H1 (cell line): ENCODE measurements at regions not wholly inside any gene's neighbourhood (a gene's known extent, or its start where the extent isn't known, plus 50 kb on each side); places are given as distances from the start of the nearest gene placed in this dataset.

Source experiments
- CTCF ChIA-PET: fragments of 300-600 bp; sonication (Branson Sonifier 250); formaldehyde crosslinking; loops from one replicate; lab custom pipeline; 2021; ENCODE audit not compliant: partially characterized antibody; lab: Charles Lee
- POLR2A ChIA-PET: fragments of 300-600 bp; sonication (Branson Sonifier 250); formaldehyde crosslinking; loops from one replicate; lab custom pipeline; 2021; ENCODE audit warnings: inconsistent platforms; ENCODE audit not compliant: partially characterized antibody; lab: Charles Lee
- DNase-seq, 2 experiments: peaks; one replicate each; pipeline versions ENCODE4 v3.0.0 to v3.0.0-alpha.2; 2010 to 2022; ENCODE audit warnings: low spot score in 2 of 2, low read depth in 1 of 2, mixed read lengths in 1 of 2
- FAIRE-seq: peaks from 2 replicates; lab custom pipeline; 2011; peaks lifted over from hg19 to GRCh38; lab: Jason Lieb, UNC
- H2AFZ ChIP-seq: 2 replicates; pipeline ENCODE4 v1.8.1; 2012; ENCODE audit warnings: low read length, inconsistent platforms
- H2AK5ac ChIP-seq: 2 replicates; pipeline ENCODE4 v1.6.1; 2013; ENCODE audit warnings: low read depth, low read length
- H2BK120ac ChIP-seq: replicated peaks from 2 replicates; pipeline ENCODE3; 2013; ENCODE audit warnings: low read depth, low read length, inconsistent platforms
- H2BK12ac ChIP-seq: 2 replicates; pipeline ENCODE4 v1.6.1; 2013; ENCODE audit warnings: low read depth, low read length
- H2BK15ac ChIP-seq: 2 replicates; pipeline ENCODE4 v1.6.1; 2013; ENCODE audit warnings: low read length
- H2BK20ac ChIP-seq: 2 replicates; pipeline ENCODE4 v1.6.1; 2013; ENCODE audit warnings: low read length
- H2BK5ac ChIP-seq: 2 replicates; pipeline ENCODE4 v1.6.1; 2013; ENCODE audit warnings: low read depth, low read length
- H3K14ac ChIP-seq: 2 replicates; pipeline ENCODE4 v1.6.1; 2013; ENCODE audit warnings: inconsistent platforms; ENCODE audit not compliant: insufficient read length
- H3K18ac ChIP-seq: 2 replicates; pipeline ENCODE4 v1.6.1; 2013; ENCODE audit warnings: low read length; ENCODE audit errors: extremely low read depth
- H3K23ac ChIP-seq: 2 replicates; pipeline ENCODE4 v1.6.1; 2013; ENCODE audit warnings: inconsistent platforms; ENCODE audit not compliant: insufficient read length
- H3K23me2 ChIP-seq: 2 replicates; pipeline ENCODE4 v1.6.1; 2013; ENCODE audit warnings: low read depth, low read length
- H3K27ac ChIP-seq: 2 replicates; pipeline ENCODE4 v1.6.1; 2011; ENCODE audit warnings: low read depth, low read length, inconsistent platforms
- H3K27me3 ChIP-seq, 4 experiments: replicated peaks in 1 of 4; 1 replicate in 1 of 4; 2 replicates in 3 of 4; pipeline versions ENCODE4 v1.6.1 to v1.8.1; 2011 to 2013; ENCODE audit warnings: low read length in 3 of 4, mild to moderate bottlenecking in 3 of 4, inconsistent platforms in 2 of 4, mixed read lengths in 2 of 4, moderate library complexity in 1 of 4; ENCODE audit not compliant: control insufficient read depth in 3 of 4, insufficient read depth in 3 of 4; ENCODE audit errors: extremely low read depth in 1 of 4
- H3K36me3 ChIP-seq, 4 experiments: 2 replicates each; pipeline versions ENCODE4 v1.6.1 to v1.8.1; 2011 to 2013; ENCODE audit warnings: mild to moderate bottlenecking in 4 of 4, low read length in 3 of 4, moderate library complexity in 2 of 4, control low read depth in 1 of 4, inconsistent platforms in 1 of 4; ENCODE audit not compliant: insufficient read depth in 4 of 4, control insufficient read depth in 2 of 4
- H3K4ac ChIP-seq: replicated peaks from 2 replicates; pipeline ENCODE3; 2013; ENCODE audit warnings: low read length, low read depth, mixed read lengths, inconsistent platforms; ENCODE audit not compliant: insufficient read length
- H3K4me1 ChIP-seq, 4 experiments: replicated peaks in 1 of 4; 1 replicate in 1 of 4; 2 replicates in 3 of 4; pipeline versions ENCODE4 v1.6.1 to v1.8.1; 2011 to 2013; ENCODE audit warnings: low read length in 3 of 4, inconsistent platforms in 2 of 4, mixed read lengths in 1 of 4; ENCODE audit not compliant: insufficient read depth in 4 of 4, control insufficient read depth in 3 of 4
- H3K4me2 ChIP-seq, 2 experiments: 2 replicates each; pipeline versions ENCODE4 v1.6.1 to v1.8.1; 2011 to 2013; ENCODE audit warnings: low read depth in 2 of 2, low read length in 2 of 2, control low read depth in 1 of 2, inconsistent platforms in 1 of 2, mild to moderate bottlenecking in 1 of 2; ENCODE audit not compliant: insufficient read depth in 1 of 2
- H3K4me3 ChIP-seq, 4 experiments: fragments of 200-600, 300-600 bp in 1 of 4; sonication (generic), shearing (Covaris generic), sonication (Bioruptor Twin) in 1 of 4; 2 replicates each; pipeline versions ENCODE4 v1.5.1 to v1.8.1; 2011 to 2016; ENCODE audit warnings: low read length in 4 of 4, low read depth in 3 of 4, control low read depth in 2 of 4, inconsistent platforms in 2 of 4, mild to moderate bottlenecking in 2 of 4, mixed read lengths in 1 of 4, moderate library complexity in 1 of 4; ENCODE audit not compliant: insufficient read depth in 2 of 4; ENCODE audit errors: extremely low read depth in 1 of 4
- H3K56ac ChIP-seq: replicated peaks from 2 replicates; pipeline ENCODE3; 2013; ENCODE audit warnings: low read depth, mild to moderate bottlenecking, mixed read lengths, low read length, inconsistent platforms; ENCODE audit not compliant: insufficient read length
- H3K79me1 ChIP-seq: 2 replicates; pipeline ENCODE4 v1.6.1; 2013; ENCODE audit warnings: low read depth, low read length, control low read depth
- H3K79me2 ChIP-seq, 2 experiments: 2 replicates each; pipeline versions ENCODE4 v1.6.1 to v1.8.1; 2012 to 2013; ENCODE audit warnings: low read length in 2 of 2, mild to moderate bottlenecking in 2 of 2, inconsistent platforms in 1 of 2; ENCODE audit not compliant: insufficient read depth in 2 of 2, control insufficient read depth in 1 of 2
- H3K9ac ChIP-seq, 4 experiments: replicated peaks in 1 of 4; 1 replicate in 1 of 4; 2 replicates in 3 of 4; pipeline versions ENCODE4 v1.6.1 to v1.8.1; 2011 to 2013; ENCODE audit warnings: low read depth in 3 of 4, low read length in 3 of 4, control low read depth in 2 of 4, mild to moderate bottlenecking in 2 of 4, moderate library complexity in 2 of 4, inconsistent platforms in 1 of 4; ENCODE audit errors: extremely low read depth in 1 of 4
- H3K9me3 ChIP-seq, 2 experiments: 2 replicates each; pipeline versions ENCODE4 v1.6.1 to v1.8.1; 2012 to 2013; ENCODE audit warnings: mild to moderate bottlenecking in 2 of 2, moderate library complexity in 2 of 2, control low read depth in 1 of 2, inconsistent platforms in 1 of 2, low read depth in 1 of 2, low read length in 1 of 2, mixed read lengths in 1 of 2; ENCODE audit not compliant: insufficient read depth in 2 of 2
- H4K20me1 ChIP-seq, 2 experiments: replicated peaks in 1 of 2; 2 replicates each; pipeline versions ENCODE3 to v1.8.1; 2011 to 2013; ENCODE audit warnings: inconsistent platforms in 2 of 2, low read length in 2 of 2, mild to moderate bottlenecking in 1 of 2; ENCODE audit not compliant: insufficient read depth in 2 of 2, control insufficient read depth in 1 of 2
- H4K5ac ChIP-seq: 2 replicates; pipeline ENCODE4 v1.6.1; 2013; ENCODE audit warnings: low read length, low read depth, mixed read lengths, inconsistent platforms; ENCODE audit not compliant: insufficient read length
- H4K8ac ChIP-seq: 2 replicates; pipeline ENCODE4 v1.8.0; 2013; ENCODE audit warnings: mild to moderate bottlenecking, moderate library complexity, low read length, inconsistent platforms; ENCODE audit not compliant: insufficient read depth; ENCODE audit errors: extremely low read depth
- H4K91ac ChIP-seq: replicated peaks from 2 replicates; pipeline ENCODE3; 2013; ENCODE audit warnings: low read length, mixed read lengths, inconsistent platforms; ENCODE audit not compliant: insufficient read length
- BRCA1 ChIP-seq: IDR thresholded peaks from 2 replicates; pipeline ENCODE4 v1.6.1; 2012; ENCODE audit warnings: low read depth, low read length, improper control_type of control experiment
- JUN ChIP-seq: IDR thresholded peaks from 2 replicates; pipeline ENCODE4 v1.6.1; 2011; ENCODE audit warnings: low read depth, mild to moderate bottlenecking, improper control_type of control experiment, low read length
- JUND ChIP-seq: IDR thresholded peaks from 2 replicates; pipeline ENCODE4 v1.6.1; 2011; ENCODE audit warnings: mild to moderate bottlenecking, improper control_type of control experiment, low read length
- KDM5A ChIP-seq: fragments of 200-600 bp; IDR thresholded peaks from 2 replicates; pipeline ENCODE4 v1.7.1; 2012; ENCODE audit warnings: mild to moderate bottlenecking, low read length, inconsistent platforms, mixed read lengths
- RBBP5 ChIP-seq: IDR thresholded peaks from 2 replicates; pipeline ENCODE4 v1.7.1; 2012; ENCODE audit warnings: low read depth, mild to moderate bottlenecking, inconsistent platforms, low read length, moderate library complexity, borderline replicate concordance
- RNF2 ChIP-seq: fragments of 200-900, 300-1000 bp; sonication (generic); IDR thresholded peaks from 2 replicates; pipeline ENCODE4 v1.7.1; 2016; ENCODE audit warnings: borderline replicate concordance, low read depth, mild to moderate bottlenecking, antibody characterized with exemption, low read length; ENCODE audit not compliant: poor library complexity, severe bottlenecking; ENCODE audit errors: missing control alignments
- SAP30 ChIP-seq: fragments of 300-600 bp; sonication (generic); IDR thresholded peaks from 2 replicates; pipeline ENCODE4 v1.7.1; 2012; ENCODE audit warnings: low read length, moderate library complexity, mild to moderate bottlenecking, inconsistent platforms; ENCODE audit not compliant: insufficient read depth, insufficient replicate concordance
- TAF1 ChIP-seq: IDR thresholded peaks from 2 replicates; pipeline ENCODE4 v1.6.1; 2011; ENCODE audit warnings: mild to moderate bottlenecking, low read depth, low read length
- WGBS, 2 experiments: shearing (Covaris generic) in 1 of 2; methylation state at CpG; one replicate each; pipeline versions ENCODE4 v1.1.6 to v1.1.7; 2013 to 2015; ENCODE audit warnings: low lambda C conversion rate in 2 of 2, mixed read lengths in 2 of 2, inconsistent platforms in 1 of 2, low coverage in 1 of 2, missing lambda C conversion rate in 1 of 2; ENCODE audit not compliant: insufficient replicate concordance in 2 of 2, insufficient coverage in 1 of 2, insufficient read length in 1 of 2; ENCODE audit errors: extremely low coverage in 1 of 2, missing lambda C conversion rate in 1 of 2; 5-methylcytosine and 5-hydroxymethylcytosine counted together
- TF ChIP-seq, protein P1 (sequence below): IDR thresholded peaks from 2 replicates; pipeline ENCODE4 v1.6.1; 2012; ENCODE audit warnings: inconsistent platforms
- TF ChIP-seq, protein P2 (sequence below): IDR thresholded peaks from 2 replicates; pipeline ENCODE4 v1.6.1; 2012; ENCODE audit warnings: inconsistent platforms

DNA sequence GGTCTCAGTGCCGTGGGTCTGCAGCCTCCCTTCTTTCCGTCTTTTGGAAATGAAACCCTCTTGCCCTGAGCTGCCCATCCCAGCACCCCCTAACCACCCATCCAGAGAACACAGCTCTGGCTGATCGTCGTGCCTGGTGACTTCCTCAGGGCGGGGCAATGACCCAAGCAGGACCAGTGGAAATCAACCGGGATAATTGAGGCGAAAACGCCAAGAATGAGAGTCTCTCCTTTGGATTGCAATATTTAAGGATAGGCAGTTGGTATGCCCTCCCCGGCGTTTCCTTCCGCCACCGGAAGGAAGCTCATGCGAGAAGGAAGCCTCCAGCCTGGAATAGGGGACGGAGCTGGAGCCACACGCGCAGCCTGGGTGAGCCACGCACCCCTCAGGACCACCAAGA lies 73.7 kb upstream of the PFKP start:
- Histone ChIP-seq H2BK20ac (no peak overlapping the region), H3K27ac (no peak overlapping the region), H2AFZ (no peak overlapping the region; the same call in 1 of the 2 replicates), H3K27me3 (no peaks in the 10 kb centered on the region), H3K23me2 (no peaks in the 10 kb centered on the region; the same call in 1 of the 2 replicates), H3K79me2 (no peaks in the 10 kb centered on the region), H2BK120ac (no peak overlapping the region), H2AK5ac (no peak overlapping the region), H2BK12ac (no peak overlapping the region), H2BK5ac (no peak overlapping the region), H3K79me1 (no peaks in the 10 kb centered on the region), H3K4me1 (no peaks in the 10 kb centered on the region), H3K4me2 (no peak overlapping the region), H3K9ac (no peak overlapping the region), H3K14ac (no peak overlapping the region), H2BK15ac (no peak overlapping the region), H3K18ac (no peak overlapping the region), H3K23ac (no peak overlapping the region), H3K56ac (no peak overlapping the region), H4K5ac (no peak overlapping the region), H3K4me3 (no peak overlapping the region), H3K4ac (no peak overlapping the region), H3K36me3 (no peaks in the 10 kb centered on the region), H4K20me1 (no peaks in the 10 kb centered on the region), H4K8ac (no peak overlapping the region), H3K9me3 (peaks cover 3 to 5% of the 10 kb centered on the region in 2 experiments; a peak in 2 of 4 replicates), H4K91ac (no peak overlapping the region)
- TF ChIP-seq KDM5A (no peak), TAF1 (no peak), RNF2 (no peak), JUN (no peak), BRCA1 (no peak), RBBP5 (no peak), JUND (no peak), SAP30 (no peak)
- TF ChIP-seq, protein P1, sequence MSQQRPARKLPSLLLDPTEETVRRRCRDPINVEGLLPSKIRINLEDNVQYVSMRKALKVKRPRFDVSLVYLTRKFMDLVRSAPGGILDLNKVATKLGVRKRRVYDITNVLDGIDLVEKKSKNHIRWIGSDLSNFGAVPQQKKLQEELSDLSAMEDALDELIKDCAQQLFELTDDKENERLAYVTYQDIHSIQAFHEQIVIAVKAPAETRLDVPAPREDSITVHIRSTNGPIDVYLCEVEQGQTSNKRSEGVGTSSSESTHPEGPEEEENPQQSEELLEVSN = no peak
- TF ChIP-seq, protein P2, sequence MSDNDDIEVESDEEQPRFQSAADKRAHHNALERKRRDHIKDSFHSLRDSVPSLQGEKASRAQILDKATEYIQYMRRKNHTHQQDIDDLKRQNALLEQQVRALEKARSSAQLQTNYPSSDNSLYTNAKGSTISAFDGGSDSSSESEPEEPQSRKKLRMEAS = no peak
- FAIRE-seq = no peak
- no peak for DNase-seq
- ChIA-PET CTCF (interaction anchor here (0.7 to 2.0 kb wide), 4 partner anchors 17 to 49 kb away, joined by 4 to 6 read pairs (median 4); no protein-coding TSS in a partner anchor), POLR2A (no interaction called here)
- WGBS, 2 experiments = 89% methylated on average over 17 of the region's 17 CpGs; no CpG with 5 or more reads in 1 of the 2 experiments
